GM21786 (cell line): ENCODE measurements at regions not wholly inside any gene's neighbourhood (a gene's known extent, or its start where the extent isn't known, plus 50 kb on each side); places are given as distances from the start of the nearest gene placed in this dataset.
"Not testable (repeated sequence)": the region's sequence is repeated elsewhere in the genome, so short reads cannot be mapped to it uniquely, and the experiment has no call there.

Experiments used
- ATAC-seq: cut with Tn5 transposase; IDR thresholded peaks from one replicate; pipeline ENCODE4 v1.9.1; 2021; ENCODE audit not compliant: unreplicated experiment

- no peak for ATAC-seq
Measured at GRCh38 chr9:80692751-80693150, 996.6 kb downstream of the TLE1 start.

DNA sequence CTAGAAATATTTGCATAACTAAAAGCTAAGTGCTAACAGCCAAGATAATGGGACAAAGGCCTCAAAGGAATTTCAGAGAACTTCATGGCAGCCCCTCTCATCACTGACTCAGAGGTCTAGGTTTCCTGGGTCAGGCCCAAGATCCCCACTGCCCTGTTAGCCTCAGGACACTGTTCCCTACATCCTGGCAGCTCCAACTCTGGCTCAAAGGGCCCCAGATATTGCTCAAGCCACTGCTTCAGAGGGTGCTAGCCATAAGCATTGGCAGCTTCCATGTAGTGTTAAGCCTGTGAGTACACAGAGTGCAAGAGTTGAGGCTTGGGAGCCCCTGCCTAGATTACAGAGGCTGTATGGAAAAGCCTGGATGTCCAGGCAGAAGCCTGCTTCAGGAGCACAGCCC lies 998.1 kb downstream of the TLE1 start:
- no peak for ATAC-seq

GRCh38 chr9:80690349-80690939 lies 998.9 kb downstream of the TLE1 start:
- no peak for ATAC-seq

DNA sequence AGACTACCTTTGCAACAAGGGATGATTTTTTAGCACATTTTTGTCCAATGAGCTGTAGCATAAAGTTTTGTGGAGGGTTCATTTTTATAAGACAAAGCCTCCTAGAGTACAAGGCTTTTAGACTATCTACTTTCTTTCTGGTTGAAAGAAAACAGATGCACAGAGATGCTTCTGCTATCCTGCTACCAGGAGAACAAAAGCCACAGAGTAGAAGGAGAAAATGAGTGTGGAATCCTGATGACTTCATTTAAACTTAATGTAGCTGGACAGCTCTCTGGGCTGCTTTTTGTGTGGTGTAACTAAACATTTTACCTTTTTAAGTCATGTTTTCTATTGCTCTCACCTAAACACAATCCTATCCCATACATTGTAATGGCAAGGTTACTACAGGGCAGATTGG lies 1009.4 kb downstream of the TLE1 start:
- ATAC-seq: no peak

DNA sequence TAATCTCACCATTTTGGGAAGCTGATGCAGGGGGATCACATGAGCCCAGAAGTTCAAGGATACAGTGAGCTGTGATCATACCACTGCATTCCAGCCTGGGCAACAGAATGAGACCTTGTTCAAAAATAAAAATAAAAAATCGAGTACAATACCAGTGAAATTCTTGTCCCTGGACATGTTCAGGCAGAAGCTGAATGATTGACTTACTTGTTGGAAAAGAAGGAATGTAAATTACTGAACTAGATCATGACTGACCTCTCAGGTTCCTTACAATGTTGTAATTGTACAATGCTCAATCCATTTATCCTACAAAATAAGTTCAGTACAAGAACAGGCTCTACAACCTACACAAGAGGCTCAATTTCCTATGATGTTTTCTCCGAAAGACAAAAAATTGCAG lies 1010.4 kb downstream of the TLE1 start:
- no peak for ATAC-seq

- no peak for ATAC-seq
Measured at GRCh38 chr9:80673496-80673895, 1015.9 kb downstream of the TLE1 start.

DNA sequence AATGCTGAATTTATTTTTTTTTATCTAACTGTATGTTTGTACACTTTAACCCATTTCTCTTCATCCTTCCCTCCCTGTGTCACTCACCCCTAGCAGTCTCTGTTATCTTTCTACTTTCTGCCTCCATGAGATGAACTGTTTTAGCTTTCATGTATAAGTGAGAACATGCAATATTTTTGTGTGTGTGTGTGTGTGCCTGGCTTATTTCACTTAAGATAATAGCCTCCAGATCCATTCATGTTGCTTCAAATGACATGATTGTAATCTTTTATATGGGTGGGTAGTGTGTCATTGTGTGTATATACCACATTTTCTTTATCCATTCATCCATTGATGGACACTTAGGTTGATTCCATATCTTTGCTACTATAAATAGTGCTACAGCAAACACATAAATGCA lies 1023.9 kb downstream of the TLE1 start:
- no peak for ATAC-seq

DNA sequence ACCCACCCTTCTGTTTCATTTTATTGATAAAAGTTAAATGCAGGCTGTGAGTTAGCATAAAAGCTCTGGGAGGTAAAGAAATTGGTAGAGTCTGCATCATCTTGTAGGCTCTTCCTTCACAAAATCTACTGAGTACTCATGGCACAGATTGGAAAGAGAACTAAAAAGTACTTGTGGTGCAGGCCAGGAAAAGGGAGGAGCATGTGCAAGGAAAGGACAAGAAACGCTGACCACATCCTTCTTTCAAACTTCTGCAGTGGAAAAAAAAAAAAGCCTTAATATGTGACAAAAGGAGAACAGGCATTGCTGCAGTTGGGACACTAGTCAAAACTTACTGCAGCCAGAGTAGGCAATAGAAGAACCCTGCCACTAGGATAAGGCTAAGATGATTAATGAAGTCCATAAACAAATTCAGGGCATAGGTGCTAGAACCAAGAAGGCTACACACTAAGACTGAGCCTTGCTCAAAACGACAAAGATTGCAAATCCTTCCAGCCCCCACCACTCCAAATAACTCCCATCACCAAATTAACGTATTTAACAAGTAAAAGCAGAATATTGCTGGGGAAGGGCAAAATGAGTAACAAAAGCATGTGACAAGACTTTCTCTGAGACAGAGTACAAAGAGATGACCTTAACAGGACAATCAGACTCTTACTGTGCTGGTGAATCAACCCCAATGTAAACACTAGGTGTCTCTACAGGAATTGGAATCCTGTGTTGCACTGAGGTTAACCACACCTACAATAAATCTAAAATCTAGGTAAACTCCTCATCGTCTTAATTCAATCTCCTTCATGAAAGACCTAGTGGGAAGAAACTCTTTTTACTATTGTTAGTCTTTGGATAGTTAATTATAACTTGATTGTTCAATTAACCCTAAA lies 1024.8 kb downstream of the TLE1 start:
- no peak for ATAC-seq

DNA sequence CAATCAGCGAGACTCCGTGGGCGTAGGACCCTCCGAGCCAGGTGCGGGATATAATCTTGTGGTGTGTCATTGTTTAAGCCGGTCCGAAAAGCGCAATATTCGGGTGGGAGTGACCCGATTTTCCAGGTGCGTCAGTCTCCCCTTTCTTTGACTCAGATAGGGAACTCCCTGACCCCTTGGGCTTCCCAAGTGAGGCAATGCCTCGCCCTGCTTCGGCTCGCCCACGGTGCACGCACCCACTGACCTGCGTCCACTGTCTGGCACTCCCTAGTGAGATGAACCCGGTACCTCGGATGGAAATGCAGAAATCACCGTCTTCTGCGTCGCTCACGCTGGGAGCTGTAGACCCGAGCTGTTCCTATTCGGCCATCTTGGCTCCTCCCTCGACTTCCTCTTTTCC lies 1029.6 kb downstream of the TLE1 start:
- ATAC-seq: not testable (repeated sequence)

GRCh38 chr9:80651044-80651443 lies 1038.3 kb downstream of the TLE1 start:
- ATAC-seq: no peak

DNA sequence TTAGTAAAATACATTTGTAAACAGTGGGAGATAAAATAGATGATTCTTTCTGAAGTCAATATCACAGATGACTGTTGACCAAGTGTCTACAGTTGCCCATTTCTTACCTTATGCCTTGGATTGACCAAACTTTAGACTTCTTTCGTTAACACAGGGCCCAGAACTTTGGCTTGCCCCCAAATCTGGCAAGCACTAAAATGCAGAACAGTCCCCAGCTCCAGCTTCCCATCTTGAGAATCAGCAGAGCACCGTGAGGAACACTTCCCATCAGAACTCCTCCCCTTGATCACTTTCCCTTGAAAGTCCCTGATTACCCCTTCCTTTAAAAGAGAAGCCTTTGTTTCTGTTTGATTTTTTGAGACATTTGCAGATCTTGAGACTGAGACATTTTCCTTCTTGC lies 1039.9 kb downstream of the TLE1 start:
- ATAC-seq: no peak

- ATAC-seq: no peak
Measured at GRCh38 chr9:80649001-80649420, 1040.3 kb downstream of the TLE1 start.

DNA sequence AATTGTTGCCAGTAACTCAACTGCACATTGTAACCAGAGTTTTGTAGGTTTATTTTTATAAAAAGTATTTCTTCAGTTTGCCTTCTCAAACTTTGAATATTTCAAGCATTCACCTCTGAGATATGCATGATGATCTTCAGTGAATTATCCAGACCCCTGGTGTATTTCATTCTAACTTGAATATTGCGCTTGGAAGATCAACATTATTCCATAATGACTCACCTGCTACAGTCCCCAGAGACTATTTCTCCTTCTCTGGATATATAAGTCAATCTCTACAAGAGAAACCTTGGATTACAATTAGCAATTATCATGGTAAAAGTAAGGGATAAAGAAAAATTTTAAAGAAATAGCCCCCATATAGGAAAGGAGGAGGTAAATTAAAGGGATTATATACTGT lies 1041.0 kb downstream of the TLE1 start:
- ATAC-seq: no peak

- no peak for ATAC-seq
Measured at GRCh38 chr9:80646211-80646610, 1043.1 kb downstream of the TLE1 start.

- no peak for ATAC-seq
Measured at GRCh38 chr9:80644044-80644443, 1045.3 kb downstream of the TLE1 start.

- no peak for ATAC-seq
Measured at GRCh38 chr9:80635065-80635464, 1054.3 kb downstream of the TLE1 start.

DNA sequence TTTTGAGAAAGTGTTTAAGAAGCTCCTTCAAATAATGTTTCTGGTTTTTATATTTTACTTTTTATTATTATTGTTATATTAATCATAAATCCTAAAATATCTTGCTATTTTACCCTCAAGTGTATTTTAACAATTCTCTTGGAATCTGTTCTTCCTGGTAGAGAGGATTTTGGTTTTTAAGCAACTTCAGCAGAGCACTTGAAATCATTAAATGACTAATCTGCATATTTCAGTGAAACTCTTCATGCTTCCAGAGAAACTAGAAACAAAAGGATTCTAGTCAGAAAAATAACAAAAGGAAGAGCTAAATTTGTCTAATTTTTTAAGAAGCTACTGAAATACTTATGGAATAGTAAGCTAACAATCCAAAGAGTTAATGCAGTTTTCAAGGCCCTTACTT lies 1057.3 kb downstream of the TLE1 start:
- ATAC-seq: no peak

DNA sequence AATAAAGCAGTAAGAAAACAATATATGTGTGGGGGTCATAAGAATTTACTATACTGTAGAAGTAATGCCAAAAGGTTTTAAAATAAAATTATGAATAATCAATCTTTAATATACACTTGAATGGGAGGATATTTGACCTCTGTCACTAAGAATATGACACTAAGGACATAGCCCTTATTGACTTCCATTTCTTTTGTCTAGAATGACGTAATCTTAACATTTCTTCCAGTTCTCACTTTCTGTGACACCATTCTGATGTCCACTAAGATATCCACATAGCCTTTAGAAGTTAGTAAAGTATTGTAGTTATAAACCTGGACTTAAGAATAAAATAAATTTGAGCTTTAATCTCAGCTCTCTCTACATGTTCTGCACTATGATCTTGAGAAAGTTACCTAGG lies 1050.7 kb downstream of the TLE4 start:
- no peak for ATAC-seq

DNA sequence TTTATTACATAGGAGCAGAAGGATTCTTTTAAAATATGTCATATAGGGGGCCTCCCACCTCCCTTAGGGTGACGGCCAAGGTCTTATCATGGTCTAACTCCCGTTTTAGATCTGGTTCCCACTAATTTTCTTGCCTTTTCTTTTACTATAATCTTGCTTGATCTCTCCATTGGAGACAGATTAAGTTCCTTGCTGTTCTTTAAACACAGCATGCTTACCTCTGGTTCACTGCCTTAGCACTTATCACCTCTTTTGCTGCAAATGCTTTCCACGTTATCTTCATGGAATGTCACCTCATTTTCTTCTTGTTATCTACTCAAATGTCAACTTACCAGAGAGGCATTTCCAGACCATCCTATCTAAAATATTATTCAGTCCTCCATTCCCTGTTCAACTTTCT lies 1047.6 kb downstream of the TLE4 start:
- ATAC-seq: no peak

GRCh38 chr9:80615964-80616363 lies 1044.2 kb downstream of the TLE4 start:
- no peak for ATAC-seq

GRCh38 chr9:80605793-80606192 lies 1034.0 kb downstream of the TLE4 start:
- no peak for ATAC-seq

DNA sequence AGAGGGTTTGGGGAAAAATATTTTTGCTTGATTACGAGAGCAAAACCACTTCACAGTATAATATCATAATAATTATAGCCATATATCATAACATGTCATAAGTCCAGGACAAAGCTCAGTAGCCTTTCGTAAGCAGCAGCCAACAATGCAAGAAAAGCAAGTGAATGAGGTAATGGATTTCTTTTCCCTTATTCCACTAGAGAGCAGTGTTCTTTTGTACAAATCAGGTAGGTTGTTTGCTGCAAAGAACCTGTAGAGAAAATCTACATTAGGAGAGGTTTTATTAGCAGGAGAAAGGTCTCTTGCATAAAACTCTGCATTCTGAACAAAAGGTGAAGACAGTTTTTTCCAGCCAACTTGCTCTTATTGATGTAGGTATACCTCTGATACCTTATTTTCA lies 1033.4 kb downstream of the TLE4 start:
- no peak for ATAC-seq

DNA sequence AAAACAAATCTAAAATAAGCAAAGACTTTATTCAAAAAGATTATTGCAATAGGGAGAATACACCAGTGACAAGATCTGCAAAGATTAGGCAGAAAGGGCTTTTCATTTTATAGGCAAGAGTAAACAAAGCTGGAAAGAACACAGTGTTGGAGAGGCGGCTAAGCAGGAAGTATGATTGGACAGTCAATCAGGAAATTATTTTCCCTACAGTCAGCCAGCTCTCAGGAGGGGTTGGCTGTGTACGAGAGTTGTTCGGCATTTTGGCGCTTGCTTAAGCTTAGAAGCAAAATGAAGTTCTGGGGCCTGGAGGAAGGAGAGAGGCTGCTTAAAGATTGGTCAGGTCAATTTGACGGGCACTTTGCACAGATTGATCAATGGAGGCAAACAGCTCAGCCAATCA lies 1030.5 kb downstream of the TLE4 start:
- ATAC-seq: no peak
